ENCODE measurements at regions not wholly inside any gene's neighbourhood (a gene's known extent, or its start where the extent isn't known, plus 50 kb on each side); places are given as distances from the start of the nearest gene placed in this dataset.

- Histone ChIP-seq H3K4me2 (ENCODE audit: control insufficient read depth, extremely low read depth, insufficient read depth, low read depth, low read length) (no peak overlapping the region), H3K9me1 (ENCODE audit: control insufficient read depth, extremely low read depth, insufficient read depth, low read length) (no peaks in the 10 kb centered on the region), H3K27ac (ENCODE audit: control insufficient read depth, insufficient read depth, low read length) (no peak overlapping the region), H3K9me3 (ENCODE audit: control insufficient read depth, low read depth, low read length) (no peaks in the 10 kb centered on the region), H3K27me3 (ENCODE audit: control insufficient read depth, extremely low read depth, insufficient read depth, low read length) (no peaks in the 10 kb centered on the region), H3K9ac (ENCODE audit: control insufficient read depth, extremely low read depth, insufficient read depth, low read length) (no peak overlapping the region), H3K4me3 (ENCODE audit: control insufficient read depth in 2 of 3, extremely low read depth in 1 of 3, insufficient read depth in 2 of 3, low read depth in 1 of 3, low read length in 3 of 3) (no peak overlapping the region), H3K79me2 (ENCODE audit: control insufficient read depth, insufficient read depth, low read length) (no peaks in the 10 kb centered on the region), H3K36me3 (ENCODE audit: control insufficient read depth in 2 of 2, extremely low read depth in 1 of 2, insufficient read depth in 2 of 2, low read length in 2 of 2) (no peaks in the 10 kb centered on the region), H2AFZ (ENCODE audit: control insufficient read depth, low read length) (no peak overlapping the region), H4K20me1 (ENCODE audit: control insufficient read depth, extremely low read depth, insufficient read depth, low read length) (no peaks in the 10 kb centered on the region), H3K4me1 (ENCODE audit: control insufficient read depth, extremely low read depth, insufficient read depth, low read length) (no peaks in the 10 kb centered on the region)
- FAIRE-seq: no peak
- dilution Hi-C loops (cut with MboI; ENCODE audit: extremely low pct_ligation_motif_present, low sequenced_read_pairs): no loop called here
- DNase-seq (ENCODE audit: low read depth, low spot score): no peak
- TF ChIP-seq EZH2 (IDR thresholded peaks at IDR 0.05; ENCODE audit: low read length) (no peak), CTCF (optimal IDR thresholded peaks at IDR 0.05 in 1 of 3, IDR thresholded peaks at IDR 0.05 in 1 of 3, conservative IDR thresholded peaks at IDR 0.05 in 1 of 3; ENCODE audit: extremely low read depth in 1 of 3, insufficient read depth in 2 of 3, low read length in 3 of 3) (no peak)
Observed at GRCh38 chr3:166569589-166569988, 732.4 kb upstream of the BCHE start.

GRCh38 chr3:166560253-166560652 lies 723.0 kb upstream of the BCHE start:
- no peaks in the 10 kb centered on the region for H3K36me3 ChIP-seq (ENCODE audit: control insufficient read depth in 2 of 2, extremely low read depth in 1 of 2, insufficient read depth in 2 of 2, low read length in 2 of 2)
- H3K4me1 ChIP-seq (ENCODE audit: control insufficient read depth, extremely low read depth, insufficient read depth, low read length): no peaks in the 10 kb centered on the region
- no peaks in the 10 kb centered on the region for H3K9me1 ChIP-seq (ENCODE audit: control insufficient read depth, extremely low read depth, insufficient read depth, low read length)

More at GRCh38 chr3:166560253-166560652, 723.0 kb upstream of the BCHE start:
- no peak overlapping the region for H3K27ac ChIP-seq (ENCODE audit: control insufficient read depth, insufficient read depth, low read length)
- H3K9ac ChIP-seq (ENCODE audit: control insufficient read depth, extremely low read depth, insufficient read depth, low read length): no peak overlapping the region
- no peak overlapping the region for H3K4me3 ChIP-seq (ENCODE audit: control insufficient read depth in 2 of 3, extremely low read depth in 1 of 3, insufficient read depth in 2 of 3, low read depth in 1 of 3, low read length in 3 of 3)
- no peaks in the 10 kb centered on the region for H3K9me3 ChIP-seq (ENCODE audit: control insufficient read depth, low read depth, low read length)
- no peaks in the 10 kb centered on the region for H3K27me3 ChIP-seq (ENCODE audit: control insufficient read depth, extremely low read depth, insufficient read depth, low read length)
- dilution Hi-C loops (cut with MboI; ENCODE audit: extremely low pct_ligation_motif_present, low sequenced_read_pairs): no loop called here
- H3K4me2 ChIP-seq (ENCODE audit: control insufficient read depth, extremely low read depth, insufficient read depth, low read depth, low read length): no peak overlapping the region
- no peak for TF ChIP-seq CTCF (optimal IDR thresholded peaks at IDR 0.05 in 1 of 3, IDR thresholded peaks at IDR 0.05 in 1 of 3, conservative IDR thresholded peaks at IDR 0.05 in 1 of 3; ENCODE audit: extremely low read depth in 1 of 3, insufficient read depth in 2 of 3, low read length in 3 of 3)
- TF ChIP-seq EZH2 (IDR thresholded peaks at IDR 0.05; ENCODE audit: low read length): no peak
- H2AFZ ChIP-seq (ENCODE audit: control insufficient read depth, low read length): no peak overlapping the region
- no peak for DNase-seq (ENCODE audit: low read depth, low spot score)
- no peaks in the 10 kb centered on the region for H3K79me2 ChIP-seq (ENCODE audit: control insufficient read depth, insufficient read depth, low read length)
- no peak for FAIRE-seq
- H4K20me1 ChIP-seq (ENCODE audit: control insufficient read depth, extremely low read depth, insufficient read depth, low read length): no peaks in the 10 kb centered on the region

Measured in keratinocyte (primary cell).